CD4-positive, alpha-beta T cell (primary cell): ENCODE measurements at regions not wholly inside any gene's neighbourhood (a gene's known extent, or its start where the extent isn't known, plus 50 kb on each side); places are given as distances from the start of the nearest gene placed in this dataset.

ENCODE experiments used
- ATAC-seq: fragments of 200-7000 bp; cut with Tn5 transposase; one replicate; pipeline ENCODE4 v1.10.0; 2022; ENCODE audit warnings: mild to moderate bottlenecking; ENCODE audit not compliant: poor library complexity
- CTCF ChIA-PET: fragments of 350-600 bp; sonication (Branson Sonifier 250); formaldehyde crosslinking; loops from one replicate; lab custom pipeline; 2021; ENCODE audit warnings: antibody characterized with exemption, inconsistent platforms; lab: Charles Lee
- POLR2A ChIA-PET: fragments of 350-600 bp; sonication (Branson Sonifier 250); formaldehyde crosslinking; loops from one replicate; lab custom pipeline; 2021; ENCODE audit warnings: antibody characterized with exemption, inconsistent platforms; lab: Charles Lee
- DNase-seq, 14 experiments: peaks; one replicate each; pipeline ENCODE4 v3.0.0-alpha.2; 2013 to 2020; ENCODE audit warnings: mixed read lengths in 2 of 14
- H3K27ac ChIP-seq, 2 donors: one replicate each; pipeline versions ENCODE4 v1.5.1 to v1.7.0; 2013; ENCODE audit warnings: low read length in 2 of 2, low read depth in 1 of 2, mild to moderate bottlenecking in 1 of 2
- H3K27me3 ChIP-seq, 2 experiments: 1 replicate in 1 of 2; 2 replicates in 1 of 2; pipeline versions ENCODE4 v1.6.1 to v1.7.0; 2013; ENCODE audit warnings: low read length in 2 of 2, control low read depth in 1 of 2, mild to moderate bottlenecking in 1 of 2, moderate library complexity in 1 of 2; ENCODE audit not compliant: insufficient read depth in 2 of 2, control insufficient read depth in 1 of 2
- H3K36me3 ChIP-seq: one replicate; pipeline ENCODE4 v1.6.1; 2013; ENCODE audit warnings: low read length, control low read depth; ENCODE audit not compliant: insufficient read depth
- H3K4me1 ChIP-seq: one replicate; pipeline ENCODE4 v1.6.1; 2013; ENCODE audit warnings: low read length, control low read depth; ENCODE audit not compliant: insufficient read depth
- H3K4me3 ChIP-seq: one replicate; pipeline ENCODE4 v1.5.1; 2013; ENCODE audit warnings: mild to moderate bottlenecking, low read length, moderate library complexity
- H3K9me3 ChIP-seq, 2 experiments: 1 replicate in 1 of 2; 2 replicates in 1 of 2; pipeline versions ENCODE4 v1.6.1 to v1.7.0; 2013; ENCODE audit warnings: low read length in 2 of 2, mild to moderate bottlenecking in 2 of 2, control low read depth in 1 of 2, moderate library complexity in 1 of 2; ENCODE audit not compliant: control insufficient read depth in 1 of 2, insufficient read depth in 1 of 2
- H3K27ac Mint-ChIP-seq: one replicate; pipeline ENCODE4 v1.8.0; 2020; ENCODE audit warnings: mixed read lengths
- H3K27me3 Mint-ChIP-seq: one replicate; pipeline ENCODE4 v1.8.0; 2021; ENCODE audit warnings: mixed read lengths
- H3K36me3 Mint-ChIP-seq: one replicate; pipeline ENCODE4 v1.8.0; 2021; ENCODE audit warnings: low read depth, mixed read lengths
- H3K4me1 Mint-ChIP-seq: one replicate; pipeline ENCODE4 v1.8.0; 2021; ENCODE audit warnings: low read depth, mixed read lengths
- H3K4me3 Mint-ChIP-seq: one replicate; pipeline ENCODE4 v1.8.0; 2020; ENCODE audit warnings: mild to moderate bottlenecking, mixed read lengths
- H3K9me3 Mint-ChIP-seq: one replicate; pipeline ENCODE4 v1.8.0; 2020; ENCODE audit warnings: mixed read lengths
- intact Hi-C, 2 experiments: fragments of 100-400 bp; cut with DNase I in 1 of 2; cut with micrococcal nuclease in 1 of 2; formaldehyde crosslinking; loops; one replicate each; pipeline versions ENCODE4 v1.15.1 to v1.9.0; 2023 to 2025; cut with DNase I, micrococcal nuclease
- TF ChIP-seq, protein P1 (sequence below): fragments of 200-600 bp; IDR thresholded peaks from one replicate; pipeline ENCODE4 v1.8.0; 2022; ENCODE audit warnings: antibody characterized with exemption, mild to moderate bottlenecking

DNA sequence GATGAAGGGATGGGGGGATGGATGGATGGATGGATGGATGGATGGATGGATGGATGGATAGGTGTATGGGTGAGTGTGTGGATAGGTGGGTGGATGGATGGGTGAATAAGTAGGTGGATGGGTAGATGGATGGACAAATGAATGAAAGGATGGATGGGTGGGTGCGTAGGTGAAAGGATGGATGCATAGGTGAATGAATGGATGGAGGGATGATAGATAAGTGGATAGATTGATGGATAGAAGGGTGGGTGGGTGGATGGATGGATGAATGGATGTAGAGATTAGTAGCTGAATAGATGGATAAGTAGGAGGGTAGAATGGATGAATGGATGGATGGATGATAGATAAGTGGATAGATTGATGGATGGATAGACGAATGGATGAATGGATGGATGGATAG lies 152.7 kb downstream of the MN1 start:
- TF ChIP-seq, protein P1, sequence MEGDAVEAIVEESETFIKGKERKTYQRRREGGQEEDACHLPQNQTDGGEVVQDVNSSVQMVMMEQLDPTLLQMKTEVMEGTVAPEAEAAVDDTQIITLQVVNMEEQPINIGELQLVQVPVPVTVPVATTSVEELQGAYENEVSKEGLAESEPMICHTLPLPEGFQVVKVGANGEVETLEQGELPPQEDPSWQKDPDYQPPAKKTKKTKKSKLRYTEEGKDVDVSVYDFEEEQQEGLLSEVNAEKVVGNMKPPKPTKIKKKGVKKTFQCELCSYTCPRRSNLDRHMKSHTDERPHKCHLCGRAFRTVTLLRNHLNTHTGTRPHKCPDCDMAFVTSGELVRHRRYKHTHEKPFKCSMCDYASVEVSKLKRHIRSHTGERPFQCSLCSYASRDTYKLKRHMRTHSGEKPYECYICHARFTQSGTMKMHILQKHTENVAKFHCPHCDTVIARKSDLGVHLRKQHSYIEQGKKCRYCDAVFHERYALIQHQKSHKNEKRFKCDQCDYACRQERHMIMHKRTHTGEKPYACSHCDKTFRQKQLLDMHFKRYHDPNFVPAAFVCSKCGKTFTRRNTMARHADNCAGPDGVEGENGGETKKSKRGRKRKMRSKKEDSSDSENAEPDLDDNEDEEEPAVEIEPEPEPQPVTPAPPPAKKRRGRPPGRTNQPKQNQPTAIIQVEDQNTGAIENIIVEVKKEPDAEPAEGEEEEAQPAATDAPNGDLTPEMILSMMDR, result no peak

GRCh38 chr22:27650572-27650971 lies 151.0 kb downstream of the MN1 start:
- ChIA-PET POLR2A (no interaction called here), CTCF (no interaction called here)
- TF ChIP-seq, protein P1, result no peak
- no peaks in the 10 kb centered on the region for H3K36me3 Mint-ChIP-seq
- no peaks in the 10 kb centered on the region for H3K4me1 Mint-ChIP-seq
- H3K9me3 Mint-ChIP-seq, result peaks cover 4% of the 10 kb centered on the region
- Histone ChIP-seq H3K27ac (no peak overlapping the region), H3K36me3 (no peaks in the 10 kb centered on the region), H3K4me3 (no peak overlapping the region), H3K4me1 (no peaks in the 10 kb centered on the region), H3K9me3 (peaks cover 2 to 10% of the 10 kb centered on the region in 2 experiments), H3K27me3 (no peaks in the 10 kb centered on the region)
- no peak overlapping the region for H3K4me3 Mint-ChIP-seq
- intact Hi-C loops, result no loop called here
- H3K27me3 Mint-ChIP-seq, result peaks cover 17% of the 10 kb centered on the region
- no peak for DNase-seq
- no peak overlapping the region for H3K27ac Mint-ChIP-seq
- no peak for ATAC-seq

More for the DNA sequence above, 152.7 kb downstream of the MN1 start:
- Mint-ChIP-seq H3K9me3 (no peaks in the 10 kb centered on the region), H3K4me3 (no peak overlapping the region), H3K27ac (no peak overlapping the region), H3K4me1 (no peaks in the 10 kb centered on the region), H3K36me3 (no peaks in the 10 kb centered on the region), H3K27me3 (peaks cover 17% of the 10 kb centered on the region)
- intact Hi-C loops, result no loop called here
- H3K9me3 ChIP-seq, result no peaks in the 10 kb centered on the region
- no peaks in the 10 kb centered on the region for H3K4me1 ChIP-seq
- no peak overlapping the region for H3K4me3 ChIP-seq
- ATAC-seq (no peak), DNase-seq (no peak)
- H3K36me3 ChIP-seq, result no peaks in the 10 kb centered on the region
- CTCF ChIA-PET, result interaction anchor here (0.6 kb wide), 1 partner anchor 101 kb away, joined by 3 read pairs; no protein-coding TSS in a partner anchor
- H3K27ac ChIP-seq, result no peak overlapping the region
- POLR2A ChIA-PET, result no interaction called here
- no peaks in the 10 kb centered on the region for H3K27me3 ChIP-seq

DNA sequence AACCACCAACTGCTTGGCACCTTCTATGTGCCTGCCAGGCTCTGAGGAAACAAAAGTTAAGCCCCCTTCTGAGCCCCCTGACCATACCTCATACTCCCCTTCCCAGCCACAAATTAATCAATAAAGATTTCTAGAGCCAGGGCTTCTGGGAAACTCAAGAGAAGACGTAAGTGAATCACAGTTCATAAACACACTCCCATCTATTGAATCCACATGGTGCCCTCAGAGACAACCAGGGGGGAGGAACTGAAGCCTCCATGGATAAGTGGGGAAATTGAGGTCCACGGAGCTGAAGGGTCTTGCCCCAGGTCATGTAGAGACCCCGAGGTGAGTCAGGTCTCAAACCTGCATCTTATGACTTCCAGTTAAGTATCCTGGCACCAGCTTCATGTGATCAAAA lies 150.6 kb downstream of the MN1 start:
- Mint-ChIP-seq H3K4me3 (no peak overlapping the region), H3K36me3 (no peaks in the 10 kb centered on the region), H3K27me3 (peaks cover 17% of the 10 kb centered on the region), H3K9me3 (peaks cover 6% of the 10 kb centered on the region), H3K27ac (no peak overlapping the region), H3K4me1 (no peaks in the 10 kb centered on the region)
- H3K27ac ChIP-seq, result no peak overlapping the region
- H3K4me1 ChIP-seq, result no peaks in the 10 kb centered on the region
- H3K36me3 ChIP-seq, result no peaks in the 10 kb centered on the region
- CTCF ChIA-PET, result no interaction called here
- no peak for ATAC-seq
- peaks cover 5 to 10% of the 10 kb centered on the region in 2 experiments for H3K9me3 ChIP-seq
- no peak overlapping the region for H3K4me3 ChIP-seq
- DNase-seq, result no peak
- TF ChIP-seq, protein P1, result no peak
- no peaks in the 10 kb centered on the region for H3K27me3 ChIP-seq
- POLR2A ChIA-PET, result no interaction called here
- intact Hi-C loops, result no loop called here
